ENCODE measurements at regions not wholly inside any gene's neighbourhood (a gene's known extent, or its start where the extent isn't known, plus 50 kb on each side); places are given as distances from the start of the nearest gene placed in this dataset.

GRCh38 chr7:50865450-50865849, 82.8 kb upstream of the GRB10 start:
- Histone ChIP-seq H3K36me3 (no peaks in the 10 kb centered on the region), H3K4me3 (no peak overlapping the region), H3K4me1 (peaks cover 0 to 15% of the 10 kb centered on the region in 2 donors), H3K9me3 (no peaks in the 10 kb centered on the region), H3K27me3 (no peaks in the 10 kb centered on the region), H3K27ac (no peak overlapping the region)
- peak; percentile 46 for DNase-seq (ENCODE audit: low spot score)
- TF ChIP-seq CTCF (IDR thresholded peaks at IDR 0.05), result no peak

GRCh38 chr7:50864694-50865093, 82.0 kb upstream of the GRB10 start:
- no peak for DNase-seq (ENCODE audit: low spot score)
- no peak overlapping the region for H3K27ac ChIP-seq
- H3K9me3 ChIP-seq, result no peaks in the 10 kb centered on the region
- no peak overlapping the region for H3K4me3 ChIP-seq
- H3K27me3 ChIP-seq, result no peaks in the 10 kb centered on the region
- no peak for TF ChIP-seq CTCF (IDR thresholded peaks at IDR 0.05)
- peaks cover 0 to 15% of the 10 kb centered on the region in 2 donors for H3K4me1 ChIP-seq
- H3K36me3 ChIP-seq, result no peaks in the 10 kb centered on the region

GRCh38 chr7:50863053-50863452, 80.4 kb upstream of the GRB10 start:
- Histone ChIP-seq H3K27me3 (no peaks in the 10 kb centered on the region), H3K4me1 (peaks cover 0 to 8% of the 10 kb centered on the region in 2 donors), H3K9me3 (no peaks in the 10 kb centered on the region), H3K36me3 (no peaks in the 10 kb centered on the region), H3K27ac (no peak overlapping the region), H3K4me3 (no peak overlapping the region)
- peak; percentile 30 for DNase-seq (ENCODE audit: low spot score)
- TF ChIP-seq CTCF (IDR thresholded peaks at IDR 0.05), result no peak

- Histone ChIP-seq H3K4me1 (peaks cover 0 to 8% of the 10 kb centered on the region in 2 donors), H3K27ac (no peak overlapping the region), H3K9me3 (no peaks in the 10 kb centered on the region), H3K4me3 (no peak overlapping the region), H3K27me3 (no peaks in the 10 kb centered on the region), H3K36me3 (no peaks in the 10 kb centered on the region)
- no peak for TF ChIP-seq CTCF (IDR thresholded peaks at IDR 0.05)
- DNase-seq (ENCODE audit: low spot score), result no peak
Observed at GRCh38 chr7:50862302-50862701, 79.6 kb upstream of the GRB10 start.

- Histone ChIP-seq H3K27me3 (no peaks in the 10 kb centered on the region), H3K9me3 (no peaks in the 10 kb centered on the region), H3K27ac (no peak overlapping the region), H3K36me3 (no peaks in the 10 kb centered on the region), H3K4me1 (no peaks in the 10 kb centered on the region), H3K4me3 (no peak overlapping the region)
- no peak for TF ChIP-seq CTCF (IDR thresholded peaks at IDR 0.05)
- DNase-seq (ENCODE audit: low spot score), result peak; percentile 34
Observed at GRCh38 chr7:50860598-50860997, 77.9 kb upstream of the GRB10 start.

- no peak for TF ChIP-seq CTCF (IDR thresholded peaks at IDR 0.05)
- H3K27ac ChIP-seq, result no peak overlapping the region
- H3K36me3 ChIP-seq, result no peaks in the 10 kb centered on the region
- no peaks in the 10 kb centered on the region for H3K27me3 ChIP-seq
- H3K9me3 ChIP-seq, result no peaks in the 10 kb centered on the region
- no peak overlapping the region for H3K4me3 ChIP-seq
- no peak for DNase-seq (ENCODE audit: low spot score)
- no peaks in the 10 kb centered on the region for H3K4me1 ChIP-seq
Observed at GRCh38 chr7:50860174-50860573, 77.5 kb upstream of the GRB10 start.
